ENCODE measurements at regions not wholly inside any gene's neighbourhood (a gene's known extent, or its start where the extent isn't known, plus 50 kb on each side); places are given as distances from the start of the nearest gene placed in this dataset.

DNA sequence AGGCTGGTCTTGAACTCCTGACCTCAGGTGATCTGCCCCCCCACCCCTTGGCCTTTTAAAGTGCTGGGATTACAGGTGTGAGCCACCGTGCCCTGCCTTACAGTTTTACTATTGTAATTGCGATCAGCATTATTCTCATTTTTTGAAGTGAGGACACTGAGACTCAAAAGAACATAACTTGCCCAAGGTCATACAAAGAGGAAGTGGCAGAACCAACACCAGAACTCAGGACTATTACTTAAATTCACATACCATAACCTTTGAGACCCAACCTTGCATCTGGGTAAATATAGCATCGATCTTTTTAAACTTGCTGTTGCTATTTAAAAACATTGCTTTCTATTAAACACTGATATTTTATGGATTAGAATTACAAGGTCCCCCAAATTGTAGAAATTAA, 54.2 kb downstream of the FOXI1 start:
- DNase-seq (ENCODE audit: low spot score) = no peak

GRCh38 chr5:170161069-170161468, 55.4 kb downstream of the FOXI1 start:
- DNase-seq (ENCODE audit: low spot score) = no peak

DNA sequence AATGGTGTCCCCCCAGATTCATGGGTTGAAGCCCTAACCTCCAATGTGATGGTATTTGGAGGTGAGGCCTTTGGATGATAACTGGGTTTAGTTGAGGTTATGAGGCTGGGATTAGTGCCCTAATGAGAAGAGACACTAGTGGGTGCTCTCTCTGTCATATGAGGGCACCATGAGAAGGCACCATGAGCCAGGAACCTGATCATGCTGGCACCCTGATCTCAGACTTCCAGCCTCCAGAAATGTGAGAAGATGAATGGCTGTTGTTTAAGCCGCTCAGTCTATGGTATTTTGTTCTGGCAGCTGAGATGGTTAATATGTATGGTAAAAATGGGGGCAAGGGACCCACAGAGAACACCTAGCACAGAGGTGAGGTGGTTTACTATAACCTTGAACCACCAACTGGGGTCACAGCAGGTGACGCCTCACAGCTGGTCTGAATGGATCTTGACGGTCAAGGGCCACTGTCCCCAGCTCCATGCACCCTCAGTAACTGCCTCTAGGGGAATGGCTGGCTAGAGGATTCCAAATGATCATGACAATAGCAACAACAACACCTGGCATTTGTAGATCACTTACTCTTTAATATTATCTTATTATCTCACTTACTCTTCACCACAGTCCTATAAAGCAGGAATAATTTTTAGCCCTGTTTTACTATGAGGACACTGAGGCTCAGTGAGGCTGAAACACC, 57.1 kb downstream of the FOXI1 start:
- DNase-seq (ENCODE audit: low spot score) = no peak

GRCh38 chr5:170164087-170164486, 58.4 kb downstream of the FOXI1 start:
- DNase-seq (ENCODE audit: low spot score) = no peak

DNA sequence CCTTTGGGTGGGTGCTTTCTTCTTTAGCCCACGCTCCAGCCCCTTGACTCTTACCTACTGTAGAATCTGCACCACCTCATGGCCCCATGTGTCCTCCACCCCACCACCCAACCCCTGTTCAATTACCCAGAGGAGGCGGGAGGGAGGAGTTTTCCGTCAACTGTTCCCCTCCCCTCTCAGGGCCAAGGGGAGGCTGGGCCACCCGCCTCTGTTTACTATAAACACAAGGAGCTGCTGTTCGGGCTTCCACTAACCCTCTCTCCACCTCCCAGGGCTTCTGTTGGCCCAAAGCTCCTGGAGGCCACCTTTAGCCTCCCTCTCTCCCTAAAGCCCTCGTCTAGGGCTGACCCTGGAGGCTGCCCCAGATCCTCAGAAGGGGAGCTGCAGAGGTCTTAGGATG, 59.2 kb downstream of the FOXI1 start:
- no peak for DNase-seq (ENCODE audit: low spot score)

DNA sequence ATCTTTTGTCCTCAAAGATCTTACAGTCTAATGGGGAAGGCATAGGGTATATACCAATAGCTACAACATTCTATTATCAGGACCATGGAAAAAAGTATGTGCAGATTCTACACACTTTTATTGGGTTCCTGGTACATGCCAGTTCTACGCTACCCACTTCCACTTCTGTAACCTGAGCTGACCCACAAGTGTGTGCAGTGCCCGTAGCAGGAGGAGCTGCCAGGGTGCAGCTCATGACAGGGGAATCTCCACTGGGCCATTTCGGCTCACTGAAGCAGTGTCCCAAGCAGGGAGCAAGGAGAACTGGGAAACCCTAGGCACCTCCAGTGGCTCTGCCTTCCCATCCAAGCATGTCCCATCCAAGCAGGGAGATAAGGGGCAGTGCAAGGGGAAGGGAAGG, 60.4 kb downstream of the FOXI1 start:
- DNase-seq (ENCODE audit: low spot score) = no peak

DNA sequence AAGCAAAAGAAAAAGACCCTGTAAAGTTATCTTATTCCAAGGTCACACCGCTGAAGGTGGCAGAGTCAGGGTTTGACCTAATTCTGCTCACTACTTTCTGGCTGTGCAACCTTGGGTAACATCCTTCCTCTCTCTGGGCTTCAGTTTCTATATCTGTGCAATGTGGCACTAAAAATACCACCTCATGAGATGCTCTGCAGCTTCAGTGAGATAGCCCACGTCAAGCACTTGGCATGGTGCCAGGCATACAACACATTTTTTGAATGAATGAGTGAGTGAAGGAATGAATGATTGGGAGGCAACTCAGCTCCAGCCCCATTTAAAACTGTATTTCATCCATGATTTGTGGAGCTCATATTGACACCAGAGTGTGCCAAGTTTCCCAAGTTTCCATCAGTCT, 62.3 kb downstream of the FOXI1 start:
- DNase-seq (ENCODE audit: low spot score) = no peak

- no peak for DNase-seq (ENCODE audit: low spot score)
Observed at GRCh38 chr5:170168797-170169196, 63.1 kb downstream of the FOXI1 start.

DNA sequence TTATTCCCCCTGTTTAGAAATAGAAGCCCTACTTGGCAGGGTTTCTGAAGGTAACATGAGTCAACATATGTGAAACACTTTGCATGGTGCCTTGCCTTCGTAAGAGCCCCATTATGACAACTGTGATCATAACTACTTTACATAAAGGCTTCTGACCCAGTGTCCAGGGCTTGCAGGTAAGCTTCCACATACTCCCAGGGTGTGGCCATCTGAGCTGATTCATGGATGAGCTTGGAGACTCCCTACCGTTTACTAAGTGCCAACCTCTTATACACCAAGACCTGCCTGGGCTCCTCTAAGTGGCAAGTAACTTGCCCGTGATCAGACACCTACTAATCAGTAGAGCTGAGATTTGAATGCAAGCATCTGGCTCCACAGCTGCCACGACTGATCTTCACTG, 62.8 kb upstream of the C5orf58 start:
- DNase-seq (ENCODE audit: low spot score) = no peak

DNA sequence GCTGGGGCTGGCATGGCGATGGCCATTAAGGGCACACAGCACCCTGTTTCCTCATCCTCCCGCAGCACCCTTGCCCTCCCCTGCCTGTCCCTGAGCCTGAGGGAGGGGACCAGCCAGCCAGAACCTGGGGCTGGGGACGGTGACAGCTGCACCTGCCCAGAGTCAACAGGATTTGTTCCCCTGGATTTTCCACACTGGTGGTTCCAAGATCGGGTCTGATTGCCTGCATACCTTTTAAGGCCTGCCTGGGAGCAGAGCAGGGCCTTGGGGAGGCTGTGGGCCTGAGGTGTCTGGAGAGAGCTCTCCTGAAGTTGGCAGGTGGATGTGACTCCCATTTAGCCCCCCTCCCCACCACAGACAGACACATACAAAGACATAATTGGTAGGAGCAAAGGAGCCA, 61.0 kb upstream of the C5orf58 start:
- no peak for DNase-seq (ENCODE audit: low spot score)

GRCh38 chr5:170173227-170173626, 59.6 kb upstream of the C5orf58 start:
- peak; percentile 54 for DNase-seq (ENCODE audit: low spot score)

DNA sequence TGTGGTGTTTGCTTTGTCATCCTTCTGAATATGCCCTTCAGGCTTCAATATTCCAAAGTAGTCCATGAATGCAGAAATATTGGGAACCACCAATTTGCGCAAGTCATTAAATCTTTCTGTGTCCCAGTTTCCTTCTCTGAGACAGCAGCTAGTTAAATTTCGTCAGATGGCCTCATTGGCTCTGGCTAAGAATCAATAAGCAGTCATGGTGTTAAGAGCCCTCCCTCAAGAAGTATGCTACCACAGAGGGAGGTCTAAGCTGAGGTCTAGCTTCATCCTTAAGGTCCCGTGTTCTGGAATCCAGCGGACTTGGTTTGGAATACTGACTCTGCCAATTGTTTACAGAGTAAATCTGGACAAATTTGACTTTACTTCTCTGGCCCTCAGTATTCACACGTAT, 59.1 kb upstream of the C5orf58 start:
- no peak for DNase-seq (ENCODE audit: low spot score)

- DNase-seq (ENCODE audit: low spot score) = no peak
Observed at GRCh38 chr5:170176916-170177315, 55.9 kb upstream of the C5orf58 start.

- no peak for DNase-seq (ENCODE audit: low spot score)
Observed at GRCh38 chr5:170178814-170179213, 54.0 kb upstream of the C5orf58 start.

DNA sequence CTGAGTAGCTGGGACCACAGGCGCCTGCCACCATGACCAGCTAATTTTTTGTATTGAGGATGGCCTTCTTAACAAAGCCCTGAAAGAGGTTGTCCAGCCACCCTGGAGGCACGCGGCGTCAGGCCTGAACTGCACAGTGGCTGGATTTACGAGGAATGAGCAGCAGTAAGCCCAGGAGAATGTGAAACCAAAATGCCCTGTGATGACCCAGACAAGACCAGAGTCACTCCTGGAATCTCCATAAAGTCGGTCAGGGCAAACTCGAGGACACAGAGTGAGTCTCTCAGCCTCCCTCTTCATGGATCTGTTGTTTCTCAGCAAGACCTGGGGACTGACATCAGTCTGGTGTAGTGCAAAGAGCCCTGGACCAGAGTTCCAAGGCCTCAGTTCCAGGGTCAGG, 53.2 kb upstream of the C5orf58 start:
- DNase-seq (ENCODE audit: low spot score) = no peak

DNA sequence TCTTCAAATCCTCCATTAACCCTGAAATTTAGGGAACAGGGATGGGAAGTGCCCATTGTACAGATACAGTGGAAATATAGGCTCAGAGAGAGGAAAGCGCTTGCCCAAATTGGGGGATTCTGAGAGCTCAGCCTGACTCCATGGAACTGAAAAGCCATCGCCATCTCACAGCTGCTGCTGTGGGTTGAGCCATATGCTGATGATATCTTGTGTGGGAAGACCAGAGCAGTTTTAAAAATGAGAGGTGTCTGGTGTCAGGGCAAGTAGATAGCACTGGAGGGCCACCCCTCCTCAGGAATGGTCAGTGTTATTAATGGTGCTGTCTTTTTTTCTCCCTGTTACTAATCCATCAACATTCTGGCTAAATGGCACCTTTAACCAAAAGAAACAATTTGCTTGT, 50.9 kb upstream of the C5orf58 start:
- no peak for DNase-seq (ENCODE audit: low spot score)

DNA sequence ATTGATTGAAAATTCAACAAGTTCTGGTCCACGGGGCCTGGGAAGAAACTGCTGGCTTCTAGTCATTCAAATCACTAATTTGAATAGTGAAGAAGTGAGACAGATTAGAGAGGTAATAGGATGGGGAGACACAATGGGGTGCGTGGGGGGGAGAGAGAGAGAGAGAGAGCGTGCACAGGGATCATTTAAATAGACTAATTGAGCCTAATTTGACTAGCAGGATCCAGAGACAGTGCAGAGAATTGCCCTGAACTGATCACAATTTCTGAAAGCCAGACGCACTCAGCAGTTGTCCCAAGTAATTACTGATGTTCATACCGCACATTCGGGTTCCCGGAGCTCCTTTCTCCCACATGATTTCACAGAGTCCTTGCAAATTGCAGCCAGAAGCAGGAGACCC, 50.3 kb upstream of the C5orf58 start:
- no peak for DNase-seq (ENCODE audit: low spot score)
